Erythroblast (primary cell): ENCODE measurements at regions not wholly inside any gene's neighbourhood (a gene's known extent, or its start where the extent isn't known, plus 50 kb on each side); places are given as distances from the start of the nearest gene placed in this dataset.
"Not testable (repeated sequence)": the region's sequence is repeated elsewhere in the genome, so short reads cannot be mapped to it uniquely, and the experiment has no call there.

Source experiments
- DNase-seq, 2 experiments: peaks; one replicate each; lab custom pipeline; 2025; lab: John Stamatoyannopoulos, UW
- GATA1 ChIP-seq: IDR thresholded peaks from 2 replicates; pipeline ENCODE4 v1.6.1; 2011; ENCODE audit warnings: low read depth, mild to moderate bottlenecking, control low read depth, low read length, moderate library complexity
- POLR2A ChIP-seq: IDR thresholded peaks from 2 replicates; pipeline ENCODE4 v1.6.1; 2011; ENCODE audit warnings: mild to moderate bottlenecking, low read length

GRCh38 chr16:65254144-65254543 lies 132.3 kb upstream of the CDH11 start:
- no peak for DNase-seq
- TF ChIP-seq GATA1 (no peak), POLR2A (no peak)

GRCh38 chr16:65249768-65250167 lies 127.9 kb upstream of the CDH11 start:
- no peak for DNase-seq

GRCh38 chr16:65244787-65245186 lies 122.9 kb upstream of the CDH11 start:
- DNase-seq = no peak
- TF ChIP-seq GATA1 = no peak
- no peak for TF ChIP-seq POLR2A

More at GRCh38 chr16:65249768-65250167, 127.9 kb upstream of the CDH11 start:
- TF ChIP-seq POLR2A = no peak
- TF ChIP-seq GATA1 = no peak

- TF ChIP-seq GATA1 (no peak), POLR2A (no peak)
- DNase-seq = no peak
Measured at GRCh38 chr16:65235339-65236177, 113.7 kb upstream of the CDH11 start.

GRCh38 chr16:65234721-65235320 lies 113.0 kb upstream of the CDH11 start:
- not testable (repeated sequence) for DNase-seq

GRCh38 chr16:65229191-65229662 lies 107.4 kb upstream of the CDH11 start:
- TF ChIP-seq POLR2A (no peak), GATA1 (no peak)
- DNase-seq = no peak

- no peak for TF ChIP-seq POLR2A
- TF ChIP-seq GATA1 = no peak
- DNase-seq = no peak
Measured at GRCh38 chr16:65227150-65227835, 105.4 kb upstream of the CDH11 start.

GRCh38 chr16:65226077-65226476 lies 104.2 kb upstream of the CDH11 start:
- no peak for DNase-seq
- no peak for TF ChIP-seq POLR2A
- no peak for TF ChIP-seq GATA1

- no peak for DNase-seq
- TF ChIP-seq POLR2A (no peak), GATA1 (no peak)
Measured at GRCh38 chr16:65225488-65225887, 103.6 kb upstream of the CDH11 start.

GRCh38 chr16:65224994-65225393 lies 103.1 kb upstream of the CDH11 start:
- no peak for DNase-seq

GRCh38 chr16:65224471-65224870 lies 102.6 kb upstream of the CDH11 start:
- no peak for DNase-seq
- no peak for TF ChIP-seq POLR2A
- no peak for TF ChIP-seq GATA1

More at GRCh38 chr16:65224994-65225393, 103.1 kb upstream of the CDH11 start:
- TF ChIP-seq POLR2A = no peak
- TF ChIP-seq GATA1 = no peak

GRCh38 chr16:65223335-65223734 lies 101.5 kb upstream of the CDH11 start:
- DNase-seq = no peak
- no peak for TF ChIP-seq POLR2A
- no peak for TF ChIP-seq GATA1

GRCh38 chr16:65222536-65222935 lies 100.7 kb upstream of the CDH11 start:
- TF ChIP-seq GATA1 = no peak
- no peak for TF ChIP-seq POLR2A
- no peak for DNase-seq

GRCh38 chr16:65222049-65222448 lies 100.2 kb upstream of the CDH11 start:
- no peak for TF ChIP-seq GATA1
- TF ChIP-seq POLR2A = no peak
- DNase-seq = no peak

- no peak for DNase-seq
- TF ChIP-seq POLR2A (no peak), GATA1 (no peak)
Measured at GRCh38 chr16:65219786-65220185, 97.9 kb upstream of the CDH11 start.
